ENCODE measurements at regions not wholly inside any gene's neighbourhood (a gene's known extent, or its start where the extent isn't known, plus 50 kb on each side); places are given as distances from the start of the nearest gene placed in this dataset.

GRCh38 chr10:126851414-126852108 lies 53.7 kb upstream of the DOCK1 start:
- DNase-seq: no peak

GRCh38 chr10:126854726-126855495 lies 50.3 kb upstream of the DOCK1 start:
- no peak for DNase-seq
